PC-9 (cell line): ENCODE measurements at regions not wholly inside any gene's neighbourhood (a gene's known extent, or its start where the extent isn't known, plus 50 kb on each side); places are given as distances from the start of the nearest gene placed in this dataset.

ENCODE experiments used
- CTCF ChIP-seq: fragments of 200-600 bp; sonication (generic); conservative IDR thresholded peaks from 2 replicates; pipeline ENCODE4 v1.6.1; 2017; ENCODE audit warnings: mixed run types, antibody characterized with exemption, mild to moderate bottlenecking, moderate library complexity
- EZH2 ChIP-seq: fragments of 200-600 bp; sonication (generic); IDR thresholded peaks from 2 replicates; pipeline ENCODE4 v1.8.0; 2017; ENCODE audit warnings: antibody characterized with exemption, low read depth

- TF ChIP-seq CTCF (no peak), EZH2 (no peak)
Observed at GRCh38 chr5:108655750-108656450, 91.8 kb upstream of the FER start.
